HG03521 (cell line): ENCODE measurements at regions not wholly inside any gene's neighbourhood (a gene's known extent, or its start where the extent isn't known, plus 50 kb on each side); places are given as distances from the start of the nearest gene placed in this dataset.
A peak's percentile ranks its signal among the peaks of the same experiment; 100 is the strongest.

ENCODE experiments used
- ATAC-seq: cut with Tn5 transposase; IDR thresholded peaks from one replicate; pipeline ENCODE4 v1.9.1; 2021; ENCODE audit warnings: mild to moderate bottlenecking, moderate library complexity; ENCODE audit not compliant: unreplicated experiment

GRCh38 chr7:36802459-36803135 lies 78.3 kb upstream of the AOAH start:
- ATAC-seq = no peak

DNA sequence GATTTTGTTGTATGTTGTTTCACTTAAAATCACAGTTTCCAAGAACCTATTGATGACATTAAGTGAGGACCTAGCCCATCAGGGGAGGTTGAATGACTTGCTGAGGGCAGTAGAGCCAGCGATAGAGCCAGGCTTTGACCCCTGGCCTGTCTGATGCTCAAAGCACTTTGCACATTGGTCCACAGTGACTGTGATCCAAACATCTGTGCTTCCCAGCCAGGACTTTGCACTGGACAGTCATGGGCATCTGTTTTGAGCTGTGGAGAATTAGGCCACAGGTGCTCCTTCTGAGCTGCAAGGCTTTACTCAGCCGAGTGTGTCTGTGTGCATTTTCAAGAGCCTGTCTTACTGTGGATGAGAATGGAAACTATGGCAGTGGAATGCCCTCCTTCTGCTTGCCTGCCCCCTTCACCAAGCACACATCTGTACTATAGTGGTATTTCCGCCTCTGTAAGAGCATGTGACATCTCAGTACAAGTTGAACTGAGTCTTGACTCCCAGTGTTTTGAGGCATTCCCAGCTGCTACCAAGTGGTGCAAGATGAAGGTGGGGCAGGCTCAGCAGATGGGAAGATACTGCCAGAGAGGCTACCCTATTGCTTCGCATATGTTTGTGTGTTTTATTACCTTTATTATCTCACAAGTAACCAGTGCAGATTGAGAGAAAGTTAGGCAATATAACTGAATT lies 72.7 kb upstream of the AOAH start:
- no peak for ATAC-seq

GRCh38 chr7:36795451-36796021 lies 71.2 kb upstream of the AOAH start:
- no peak for ATAC-seq

GRCh38 chr7:36794689-36795088 lies 70.4 kb upstream of the AOAH start:
- ATAC-seq = no peak

- ATAC-seq = peak; percentile 39
These were observed 68.1 kb upstream of the AOAH start for GRCh38 chr7:36792421-36792820.

GRCh38 chr7:36790311-36790787 lies 66.1 kb upstream of the AOAH start:
- ATAC-seq = no peak

GRCh38 chr7:36788825-36789470 lies 64.7 kb upstream of the AOAH start:
- ATAC-seq = no peak

GRCh38 chr7:36787933-36788378 lies 63.7 kb upstream of the AOAH start:
- peak; percentile 41 for ATAC-seq

DNA sequence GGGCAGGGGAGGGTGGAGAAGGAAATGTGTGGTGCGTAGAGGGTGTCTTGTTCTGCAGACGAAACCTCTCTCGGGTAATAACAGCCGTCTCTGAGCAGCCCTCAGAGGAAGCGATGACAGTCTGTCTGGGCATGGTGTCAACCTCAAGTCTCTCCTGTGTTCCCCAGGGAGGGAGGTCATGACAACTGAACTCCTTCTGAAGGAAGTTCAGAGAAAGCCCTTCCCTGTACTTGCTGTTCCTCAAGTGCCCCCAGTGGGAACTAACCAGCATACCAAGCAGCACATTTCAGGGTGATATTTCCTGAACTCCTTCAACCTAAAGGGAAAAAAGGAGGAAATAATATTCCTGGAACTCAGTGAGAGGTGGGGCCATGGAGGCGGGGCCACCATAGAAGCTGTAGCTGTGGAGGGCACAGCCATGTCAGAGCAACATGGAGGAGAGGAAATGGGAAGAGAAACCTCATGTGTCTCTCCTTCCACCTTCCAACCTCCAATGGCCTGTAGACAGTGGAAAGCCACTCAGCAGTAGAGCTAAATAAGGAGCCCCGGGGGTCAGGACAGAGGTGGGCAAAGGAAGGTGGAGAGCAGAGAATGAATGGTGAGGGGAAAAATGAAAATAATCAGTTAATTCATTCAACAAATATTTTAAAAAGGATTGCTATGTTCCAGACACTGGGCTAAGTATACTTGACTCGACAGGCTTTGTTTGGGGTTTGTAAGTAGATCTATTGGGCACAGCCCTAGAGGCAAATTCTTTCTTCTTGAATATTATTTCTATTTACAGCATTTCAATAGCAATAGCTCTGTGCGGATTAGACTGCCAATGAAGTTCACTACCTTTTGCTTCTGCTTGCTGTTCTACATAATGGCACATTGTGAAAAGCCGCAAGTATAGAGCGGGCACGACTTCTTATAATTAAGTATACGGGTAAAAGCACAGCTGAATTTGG lies 61.0 kb upstream of the AOAH start:
- ATAC-seq = peak; percentile 91

DNA sequence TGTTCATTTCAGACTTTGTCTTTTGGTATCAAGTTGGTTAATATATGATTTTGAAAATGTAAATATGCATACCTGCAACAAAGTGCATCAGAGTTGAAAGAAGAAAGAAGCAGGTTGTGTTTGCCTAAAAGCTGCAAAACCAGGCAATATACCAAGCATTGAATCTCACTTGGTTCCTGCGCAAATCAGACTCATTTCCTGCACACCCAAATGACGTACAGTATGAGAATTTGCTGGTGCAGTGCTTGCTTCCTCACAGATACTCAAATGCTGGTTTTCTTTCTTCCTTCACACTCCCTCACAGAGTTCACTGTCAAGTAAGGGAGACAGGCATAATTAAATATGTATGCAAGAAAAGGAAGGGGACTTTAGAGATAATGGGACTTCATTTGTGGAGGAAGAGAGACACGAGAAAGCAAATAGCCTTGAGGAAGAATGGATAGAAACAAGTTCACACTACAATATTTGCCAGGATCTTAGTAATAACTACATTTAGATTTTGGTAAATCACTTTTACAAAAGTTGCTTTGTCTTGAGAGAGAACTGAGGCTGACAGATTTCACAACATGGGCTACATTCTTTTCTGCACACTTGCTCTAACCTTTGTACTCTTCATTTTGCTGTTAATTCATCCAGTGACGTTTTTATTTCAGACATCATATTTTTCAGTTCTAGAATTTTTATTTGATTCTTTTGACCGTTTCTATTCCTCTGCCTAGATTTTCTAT lies 56.9 kb upstream of the AOAH start:
- no peak for ATAC-seq

- no peak for ATAC-seq
These were observed 53.6 kb upstream of the AOAH start for GRCh38 chr7:36777855-36778254.

DNA sequence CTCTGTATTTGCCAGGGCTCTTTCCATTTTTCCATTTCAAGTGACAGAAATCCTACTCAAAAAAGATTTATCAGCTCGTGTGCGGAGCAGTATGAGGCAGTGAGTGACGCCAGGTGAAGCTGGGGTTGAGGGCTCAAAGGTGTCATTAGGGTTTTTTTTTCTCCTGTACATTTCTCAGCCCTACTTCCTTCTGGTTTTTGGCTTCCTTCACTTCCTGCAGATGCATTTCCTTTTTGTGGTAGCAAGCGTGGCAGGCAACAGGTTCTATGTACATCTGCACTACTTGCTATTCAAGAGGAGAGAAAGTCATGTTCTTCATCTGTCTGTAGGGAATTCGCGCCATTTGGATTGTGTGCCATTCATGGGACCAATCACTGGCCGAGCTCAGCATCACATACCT lies 52.8 kb upstream of the AOAH start:
- ATAC-seq = no peak

DNA sequence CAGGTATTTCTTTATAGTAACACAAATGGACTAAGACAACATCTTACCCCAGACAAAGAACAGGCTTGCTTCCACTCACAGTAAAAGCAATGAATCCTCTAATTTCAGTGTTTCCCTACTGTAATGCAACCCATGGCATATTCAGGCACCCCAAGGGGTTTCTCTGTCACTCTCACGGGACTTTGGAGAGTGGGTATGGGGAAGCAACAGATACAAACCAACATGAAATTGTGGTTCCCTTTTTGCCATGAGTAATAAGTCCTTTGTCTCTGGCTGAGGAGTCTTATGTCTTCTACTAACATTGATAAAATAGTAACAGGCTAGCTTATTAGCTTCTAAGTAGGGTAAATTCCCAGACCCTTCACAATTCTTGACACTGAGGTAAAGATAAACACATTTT lies 51.4 kb upstream of the AOAH start:
- ATAC-seq = no peak

DNA sequence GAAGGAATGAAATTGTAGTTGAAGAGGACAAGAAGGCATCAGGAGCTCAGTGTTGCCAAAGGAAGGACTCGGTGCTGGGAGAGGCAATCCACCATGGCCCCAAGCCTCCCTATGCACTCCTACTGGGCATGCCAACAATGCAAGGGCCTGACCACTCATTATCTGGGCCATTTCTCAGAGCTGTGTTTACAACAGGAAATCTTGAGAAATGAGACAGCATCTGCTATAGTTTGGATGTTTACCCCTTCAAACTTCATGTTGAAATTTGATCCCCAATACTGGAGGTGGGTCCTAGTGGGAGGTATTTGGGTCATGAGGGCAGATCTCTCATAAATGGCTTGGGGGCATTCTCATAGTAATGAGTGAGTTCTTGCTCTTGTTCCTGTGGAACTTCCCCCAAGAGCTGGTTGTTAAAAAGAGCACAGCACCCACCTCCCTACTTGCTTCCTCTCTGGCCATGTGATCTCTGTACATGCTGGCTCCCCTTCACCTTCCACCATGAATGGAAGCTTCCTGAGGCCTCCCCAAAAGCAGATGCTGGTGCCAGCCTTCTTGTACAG lies 50.8 kb upstream of the AOAH start:
- no peak for ATAC-seq
